ENCODE measurements at regions not wholly inside any gene's neighbourhood (a gene's known extent, or its start where the extent isn't known, plus 50 kb on each side); places are given as distances from the start of the nearest gene placed in this dataset.

DNA sequence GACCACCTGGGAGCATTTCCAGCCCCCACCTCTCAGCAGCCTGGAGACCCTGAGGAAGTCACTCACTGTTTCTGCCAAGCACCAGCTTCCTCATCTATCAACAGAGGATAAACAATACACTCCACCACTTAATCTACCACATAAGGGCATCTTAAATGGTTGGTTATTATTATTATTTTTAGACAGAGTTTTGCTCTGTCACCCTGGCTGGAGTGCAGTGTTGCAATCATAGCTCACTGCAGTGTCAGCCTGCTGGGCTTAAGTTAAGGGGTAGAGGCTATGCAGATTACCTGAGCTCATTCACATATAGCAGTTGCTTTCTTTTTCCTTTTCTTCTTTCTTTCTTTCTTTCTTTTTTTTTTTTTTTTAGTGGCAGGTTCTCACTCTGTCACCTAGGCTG lies 59.5 kb upstream of the ELN start:
- H3K36me3 ChIP-seq: no peaks in the 10 kb centered on the region
- intact Hi-C loops (cut with DNase I): no loop called here
- peak overlapping the region in 1 of 4 donors; percentile 43 for H3K27ac ChIP-seq (replicated peaks in 1 of 4)
- H3K27me3 ChIP-seq: no peaks in the 10 kb centered on the region
- H3K4me3 ChIP-seq: no peak overlapping the region
- H3K9me3 ChIP-seq: peaks cover 0 to 15% (median 10%) of the 10 kb centered on the region in 4 donors
- peaks cover 0 to 22% (median 20%) of the 10 kb centered on the region in 4 donors for H3K4me1 ChIP-seq
- DNase-seq (ENCODE audit: extremely low spot score): no peak
- TF ChIP-seq POLR2AphosphoS5 (IDR thresholded peaks at IDR 0.05): no peak
- TF ChIP-seq POLR2A (IDR thresholded peaks at IDR 0.05; ENCODE audit: low read depth): no peak
- no peak for TF ChIP-seq EP300 (IDR thresholded peaks at IDR 0.05)
- TF ChIP-seq, protein P1, sequence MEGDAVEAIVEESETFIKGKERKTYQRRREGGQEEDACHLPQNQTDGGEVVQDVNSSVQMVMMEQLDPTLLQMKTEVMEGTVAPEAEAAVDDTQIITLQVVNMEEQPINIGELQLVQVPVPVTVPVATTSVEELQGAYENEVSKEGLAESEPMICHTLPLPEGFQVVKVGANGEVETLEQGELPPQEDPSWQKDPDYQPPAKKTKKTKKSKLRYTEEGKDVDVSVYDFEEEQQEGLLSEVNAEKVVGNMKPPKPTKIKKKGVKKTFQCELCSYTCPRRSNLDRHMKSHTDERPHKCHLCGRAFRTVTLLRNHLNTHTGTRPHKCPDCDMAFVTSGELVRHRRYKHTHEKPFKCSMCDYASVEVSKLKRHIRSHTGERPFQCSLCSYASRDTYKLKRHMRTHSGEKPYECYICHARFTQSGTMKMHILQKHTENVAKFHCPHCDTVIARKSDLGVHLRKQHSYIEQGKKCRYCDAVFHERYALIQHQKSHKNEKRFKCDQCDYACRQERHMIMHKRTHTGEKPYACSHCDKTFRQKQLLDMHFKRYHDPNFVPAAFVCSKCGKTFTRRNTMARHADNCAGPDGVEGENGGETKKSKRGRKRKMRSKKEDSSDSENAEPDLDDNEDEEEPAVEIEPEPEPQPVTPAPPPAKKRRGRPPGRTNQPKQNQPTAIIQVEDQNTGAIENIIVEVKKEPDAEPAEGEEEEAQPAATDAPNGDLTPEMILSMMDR (IDR thresholded peaks at IDR 0.05): no peak

DNA sequence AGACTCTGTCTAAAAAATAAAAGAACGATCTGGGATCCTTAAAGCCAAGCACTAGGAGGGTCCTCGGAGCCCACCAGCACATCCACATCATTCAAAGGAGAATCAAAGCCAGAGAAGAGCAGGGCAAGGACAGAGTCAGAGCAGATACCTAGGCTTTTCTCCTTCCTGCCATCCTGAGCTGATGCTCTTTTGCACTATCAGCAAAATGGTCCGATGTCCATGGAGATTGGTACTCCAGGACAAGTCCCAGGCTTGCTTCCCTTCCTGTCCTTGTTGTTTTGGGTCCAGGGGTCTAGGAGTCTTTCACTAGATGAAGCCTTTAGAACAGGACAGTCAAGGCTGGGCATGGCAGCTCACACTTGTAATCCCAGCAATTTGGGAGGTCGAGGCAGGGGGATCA lies 58.0 kb upstream of the ELN start:
- no peaks in the 10 kb centered on the region for H3K36me3 ChIP-seq
- intact Hi-C loops (cut with DNase I): no loop called here
- no peaks in the 10 kb centered on the region for H3K27me3 ChIP-seq
- H3K4me1 ChIP-seq: peaks cover 0 to 34% (median 30%) of the 10 kb centered on the region in 4 donors
- no peaks in the 10 kb centered on the region for H3K9me3 ChIP-seq
- WGBS: 86% methylated on average over 4 of the region's 4 CpGs
- peak; percentile 3 for DNase-seq (ENCODE audit: extremely low spot score)
- TF ChIP-seq POLR2A (IDR thresholded peaks at IDR 0.05; ENCODE audit: low read depth) (no peak), POLR2AphosphoS5 (IDR thresholded peaks at IDR 0.05) (no peak), EP300 (IDR thresholded peaks at IDR 0.05) (no peak)
- TF ChIP-seq, protein P1 (IDR thresholded peaks at IDR 0.05): no peak
- no peak overlapping the region for H3K4me3 ChIP-seq
- H3K27ac ChIP-seq (replicated peaks in 1 of 4): no peak overlapping the region

DNA sequence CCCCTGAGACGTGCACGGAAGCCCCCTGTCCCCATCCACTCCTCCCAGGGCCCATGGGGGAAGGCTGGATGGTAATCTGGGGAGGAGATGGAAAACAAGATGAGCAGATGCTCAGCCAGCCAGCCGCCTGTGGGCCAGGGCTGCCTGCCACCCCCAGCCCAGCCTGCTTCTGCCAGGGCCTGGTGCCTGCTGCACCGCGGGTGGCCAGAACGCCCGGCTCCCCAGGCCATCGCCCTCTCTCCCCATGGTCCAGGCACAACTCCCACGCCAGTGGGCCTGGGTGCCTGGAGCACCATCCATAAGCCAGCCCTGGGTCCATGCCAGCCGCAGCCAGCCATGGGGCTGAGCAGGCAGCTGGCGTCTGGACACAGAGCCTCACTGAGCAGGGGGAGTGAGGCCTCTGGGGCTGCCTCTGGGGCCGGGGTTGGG lies 57.2 kb upstream of the ELN start:
- H3K4me3 ChIP-seq: no peak overlapping the region
- intact Hi-C loops (cut with DNase I): no loop called here
- no peaks in the 10 kb centered on the region for H3K27me3 ChIP-seq
- H3K4me1 ChIP-seq: peaks cover 0 to 42% (median 39%) of the 10 kb centered on the region in 4 donors
- WGBS: 84% methylated on average over 8 of the region's 12 CpGs
- DNase-seq (ENCODE audit: extremely low spot score): no peak
- H3K36me3 ChIP-seq: no peaks in the 10 kb centered on the region
- H3K9me3 ChIP-seq: no peaks in the 10 kb centered on the region
- H3K27ac ChIP-seq (replicated peaks in 1 of 4): no peak overlapping the region
- TF ChIP-seq EP300 (IDR thresholded peaks at IDR 0.05) (no peak), POLR2AphosphoS5 (IDR thresholded peaks at IDR 0.05) (no peak), POLR2A (IDR thresholded peaks at IDR 0.05; ENCODE audit: low read depth) (no peak)
- TF ChIP-seq, protein P1 (IDR thresholded peaks at IDR 0.05): no peak

- H3K9me3 ChIP-seq: no peaks in the 10 kb centered on the region
- no peak overlapping the region for H3K4me3 ChIP-seq
- TF ChIP-seq EP300 (IDR thresholded peaks at IDR 0.05) (no peak), POLR2A (IDR thresholded peaks at IDR 0.05; ENCODE audit: low read depth) (no peak), POLR2AphosphoS5 (IDR thresholded peaks at IDR 0.05) (no peak)
- TF ChIP-seq, protein P1 (IDR thresholded peaks at IDR 0.05): no peak
- H3K27me3 ChIP-seq: no peaks in the 10 kb centered on the region
- WGBS: 75% methylated on average over 4 of the region's 4 CpGs
- intact Hi-C loops (cut with DNase I): no loop called here
- no peak overlapping the region for H3K27ac ChIP-seq (replicated peaks in 1 of 4)
- no peaks in the 10 kb centered on the region for H3K36me3 ChIP-seq
- no peak for DNase-seq (ENCODE audit: extremely low spot score)
- peaks cover 0 to 47% (median 42%) of the 10 kb centered on the region in 4 donors for H3K4me1 ChIP-seq
These were observed 56.7 kb upstream of the ELN start for GRCh38 chr7:73971322-73971703.

- TF ChIP-seq POLR2AphosphoS5 (IDR thresholded peaks at IDR 0.05) (no peak), EP300 (IDR thresholded peaks at IDR 0.05) (no peak), POLR2A (IDR thresholded peaks at IDR 0.05; ENCODE audit: low read depth) (no peak)
- TF ChIP-seq, protein P1 (IDR thresholded peaks at IDR 0.05): no peak
- Histone ChIP-seq H3K36me3 (no peaks in the 10 kb centered on the region), H3K27ac (replicated peaks in 1 of 4) (no peak overlapping the region), H3K4me3 (no peak overlapping the region), H3K27me3 (no peaks in the 10 kb centered on the region), H3K4me1 (peaks cover 0 to 52% (median 47%) of the 10 kb centered on the region in 4 donors), H3K9me3 (no peaks in the 10 kb centered on the region)
- DNase-seq (ENCODE audit: extremely low spot score): no peak
- intact Hi-C loops (cut with DNase I): no loop called here
- WGBS: 89% methylated on average over 13 of the region's 13 CpGs
These were observed 56.1 kb upstream of the ELN start for GRCh38 chr7:73971704-73972341.
